ENCODE measurements at regions not wholly inside any gene's neighbourhood (a gene's known extent, or its start where the extent isn't known, plus 50 kb on each side); places are given as distances from the start of the nearest gene placed in this dataset.
"Not testable (repeated sequence)": the region's sequence is repeated elsewhere in the genome, so short reads cannot be mapped to it uniquely, and the experiment has no call there.

- H3K27ac ChIP-seq (ENCODE audit: low read length); H3K4me1 ChIP-seq (ENCODE audit: control insufficient read depth, low read depth, low read length); H3K27me3 ChIP-seq (ENCODE audit: control insufficient read depth, insufficient read depth, low read length); H3K36me3 ChIP-seq (ENCODE audit: control insufficient read depth, low read depth, low read length); H3K4me3 ChIP-seq (ENCODE audit: low read length); H3K9me3 ChIP-seq (ENCODE audit: control insufficient read depth, low read depth, low read length); H3K9ac ChIP-seq (ENCODE audit: low read length): not testable (repeated sequence)
Observed at GRCh38 chr1:109857702-109858101, 52.9 kb upstream of the CSF1 start.

- H3K4me3 ChIP-seq (ENCODE audit: low read length); H3K4me1 ChIP-seq (ENCODE audit: control insufficient read depth, low read depth, low read length); H3K27ac ChIP-seq (ENCODE audit: low read length); H3K9me3 ChIP-seq (ENCODE audit: control insufficient read depth, low read depth, low read length); H3K9ac ChIP-seq (ENCODE audit: low read length); H3K27me3 ChIP-seq (ENCODE audit: control insufficient read depth, insufficient read depth, low read length); H3K36me3 ChIP-seq (ENCODE audit: control insufficient read depth, low read depth, low read length): not testable (repeated sequence)
Observed at GRCh38 chr1:109855986-109856385, 54.7 kb upstream of the CSF1 start.

- H3K36me3 ChIP-seq (ENCODE audit: control insufficient read depth, low read depth, low read length); H3K9ac ChIP-seq (ENCODE audit: low read length); H3K4me3 ChIP-seq (ENCODE audit: low read length); H3K9me3 ChIP-seq (ENCODE audit: control insufficient read depth, low read depth, low read length); H3K27me3 ChIP-seq (ENCODE audit: control insufficient read depth, insufficient read depth, low read length); H3K27ac ChIP-seq (ENCODE audit: low read length); H3K4me1 ChIP-seq (ENCODE audit: control insufficient read depth, low read depth, low read length): not testable (repeated sequence)
Observed at GRCh38 chr1:109853972-109854371, 56.7 kb upstream of the CSF1 start.

- H3K4me1 ChIP-seq (ENCODE audit: control insufficient read depth, low read depth, low read length); H3K36me3 ChIP-seq (ENCODE audit: control insufficient read depth, low read depth, low read length); H3K27ac ChIP-seq (ENCODE audit: low read length); H3K4me3 ChIP-seq (ENCODE audit: low read length); H3K9ac ChIP-seq (ENCODE audit: low read length); H3K27me3 ChIP-seq (ENCODE audit: control insufficient read depth, insufficient read depth, low read length); H3K9me3 ChIP-seq (ENCODE audit: control insufficient read depth, low read depth, low read length): not testable (repeated sequence)
Observed at GRCh38 chr1:109852221-109853015, 58.2 kb upstream of the CSF1 start.

- Histone ChIP-seq H3K4me1 (ENCODE audit: control insufficient read depth, low read depth, low read length) (no peaks in the 10 kb centered on the region), H3K27ac (ENCODE audit: low read length) (no peak overlapping the region), H3K36me3 (ENCODE audit: control insufficient read depth, low read depth, low read length) (no peaks in the 10 kb centered on the region), H3K4me3 (ENCODE audit: low read length) (no peak overlapping the region), H3K9ac (ENCODE audit: low read length) (no peak overlapping the region), H3K9me3 (ENCODE audit: control insufficient read depth, low read depth, low read length) (no peaks in the 10 kb centered on the region), H3K27me3 (ENCODE audit: control insufficient read depth, insufficient read depth, low read length) (no peaks in the 10 kb centered on the region)
Observed at GRCh38 chr1:109850827-109851226, 59.8 kb upstream of the CSF1 start.

GRCh38 chr1:109850194-109850593, 60.5 kb upstream of the CSF1 start:
- H3K4me1 ChIP-seq (ENCODE audit: control insufficient read depth, low read depth, low read length) = no peaks in the 10 kb centered on the region
- H3K9ac ChIP-seq (ENCODE audit: low read length) = no peak overlapping the region
- no peak overlapping the region for H3K4me3 ChIP-seq (ENCODE audit: low read length)
- no peak overlapping the region for H3K27ac ChIP-seq (ENCODE audit: low read length)
- no peaks in the 10 kb centered on the region for H3K9me3 ChIP-seq (ENCODE audit: control insufficient read depth, low read depth, low read length)
- no peaks in the 10 kb centered on the region for H3K36me3 ChIP-seq (ENCODE audit: control insufficient read depth, low read depth, low read length)
- H3K27me3 ChIP-seq (ENCODE audit: control insufficient read depth, insufficient read depth, low read length) = no peaks in the 10 kb centered on the region

GRCh38 chr1:109849655-109850054, 61.0 kb upstream of the CSF1 start:
- no peaks in the 10 kb centered on the region for H3K36me3 ChIP-seq (ENCODE audit: control insufficient read depth, low read depth, low read length)
- no peaks in the 10 kb centered on the region for H3K9me3 ChIP-seq (ENCODE audit: control insufficient read depth, low read depth, low read length)
- H3K27ac ChIP-seq (ENCODE audit: low read length) = no peak overlapping the region
- H3K4me1 ChIP-seq (ENCODE audit: control insufficient read depth, low read depth, low read length) = no peaks in the 10 kb centered on the region
- H3K27me3 ChIP-seq (ENCODE audit: control insufficient read depth, insufficient read depth, low read length) = no peaks in the 10 kb centered on the region
- no peak overlapping the region for H3K4me3 ChIP-seq (ENCODE audit: low read length)
- no peak overlapping the region for H3K9ac ChIP-seq (ENCODE audit: low read length)

- Histone ChIP-seq H3K27me3 (ENCODE audit: control insufficient read depth, insufficient read depth, low read length) (no peaks in the 10 kb centered on the region), H3K9ac (ENCODE audit: low read length) (no peak overlapping the region), H3K9me3 (ENCODE audit: control insufficient read depth, low read depth, low read length) (no peaks in the 10 kb centered on the region), H3K4me1 (ENCODE audit: control insufficient read depth, low read depth, low read length) (no peaks in the 10 kb centered on the region), H3K4me3 (ENCODE audit: low read length) (no peak overlapping the region), H3K27ac (ENCODE audit: low read length) (no peak overlapping the region), H3K36me3 (ENCODE audit: control insufficient read depth, low read depth, low read length) (no peaks in the 10 kb centered on the region)
Observed at GRCh38 chr1:109847251-109847650, 63.4 kb upstream of the CSF1 start.

GRCh38 chr1:109846846-109847245, 63.8 kb upstream of the CSF1 start:
- Histone ChIP-seq H3K4me3 (ENCODE audit: low read length) (no peak overlapping the region), H3K4me1 (ENCODE audit: control insufficient read depth, low read depth, low read length) (no peaks in the 10 kb centered on the region), H3K27ac (ENCODE audit: low read length) (no peak overlapping the region), H3K9me3 (ENCODE audit: control insufficient read depth, low read depth, low read length) (no peaks in the 10 kb centered on the region), H3K9ac (ENCODE audit: low read length) (no peak overlapping the region), H3K27me3 (ENCODE audit: control insufficient read depth, insufficient read depth, low read length) (no peaks in the 10 kb centered on the region), H3K36me3 (ENCODE audit: control insufficient read depth, low read depth, low read length) (no peaks in the 10 kb centered on the region)

GRCh38 chr1:109846162-109846561, 64.5 kb upstream of the CSF1 start:
- no peak overlapping the region for H3K4me3 ChIP-seq (ENCODE audit: low read length)
- H3K4me1 ChIP-seq (ENCODE audit: control insufficient read depth, low read depth, low read length) = no peaks in the 10 kb centered on the region
- no peaks in the 10 kb centered on the region for H3K27me3 ChIP-seq (ENCODE audit: control insufficient read depth, insufficient read depth, low read length)
- no peak overlapping the region for H3K9ac ChIP-seq (ENCODE audit: low read length)
- H3K27ac ChIP-seq (ENCODE audit: low read length) = no peak overlapping the region
- H3K36me3 ChIP-seq (ENCODE audit: control insufficient read depth, low read depth, low read length) = no peaks in the 10 kb centered on the region
- H3K9me3 ChIP-seq (ENCODE audit: control insufficient read depth, low read depth, low read length) = no peaks in the 10 kb centered on the region

GRCh38 chr1:109845658-109846057, 65.0 kb upstream of the CSF1 start:
- Histone ChIP-seq H3K9ac (ENCODE audit: low read length) (no peak overlapping the region), H3K4me3 (ENCODE audit: low read length) (no peak overlapping the region), H3K27me3 (ENCODE audit: control insufficient read depth, insufficient read depth, low read length) (no peaks in the 10 kb centered on the region), H3K36me3 (ENCODE audit: control insufficient read depth, low read depth, low read length) (no peaks in the 10 kb centered on the region), H3K27ac (ENCODE audit: low read length) (no peak overlapping the region), H3K9me3 (ENCODE audit: control insufficient read depth, low read depth, low read length) (no peaks in the 10 kb centered on the region), H3K4me1 (ENCODE audit: control insufficient read depth, low read depth, low read length) (no peaks in the 10 kb centered on the region)

GRCh38 chr1:109844609-109845008, 66.0 kb upstream of the CSF1 start:
- H3K27ac ChIP-seq (ENCODE audit: low read length) = no peak overlapping the region
- H3K36me3 ChIP-seq (ENCODE audit: control insufficient read depth, low read depth, low read length) = no peaks in the 10 kb centered on the region
- H3K9me3 ChIP-seq (ENCODE audit: control insufficient read depth, low read depth, low read length) = no peaks in the 10 kb centered on the region
- no peak overlapping the region for H3K9ac ChIP-seq (ENCODE audit: low read length)
- H3K4me1 ChIP-seq (ENCODE audit: control insufficient read depth, low read depth, low read length) = no peaks in the 10 kb centered on the region
- no peak overlapping the region for H3K4me3 ChIP-seq (ENCODE audit: low read length)
- no peaks in the 10 kb centered on the region for H3K27me3 ChIP-seq (ENCODE audit: control insufficient read depth, insufficient read depth, low read length)

Measured in iPS-18a (cell line).